Gastrocnemius medialis (tissue), 4 donors: ENCODE measurements at regions not wholly inside any gene's neighbourhood (a gene's known extent, or its start where the extent isn't known, plus 50 kb on each side); places are given as distances from the start of the nearest gene placed in this dataset.

Experiments used
- POLR2A ChIP-seq, 2 donors: fragments of 450-650 bp; IDR thresholded peaks; one replicate each; pipeline ENCODE4 v1.6.1; 2017; ENCODE audit warnings: antibody characterized with exemption in 2 of 2, mild to moderate bottlenecking in 2 of 2, moderate library complexity in 2 of 2
- TF ChIP-seq, protein P1 (sequence below), 5 experiments: fragments of 450-650 bp in 3 of 5; fragments of 200-600 bp in 2 of 5; sonication (generic) in 2 of 5; IDR thresholded peaks in 4 of 5; conservative IDR thresholded peaks in 1 of 5; 1 replicate in 4 of 5; 2 replicates in 1 of 5; pipeline ENCODE4 v1.5.1; 2016 to 2019; ENCODE audit warnings: antibody characterized with exemption in 5 of 5, mild to moderate bottlenecking in 3 of 5, moderate library complexity in 3 of 5

- TF ChIP-seq, protein P1, sequence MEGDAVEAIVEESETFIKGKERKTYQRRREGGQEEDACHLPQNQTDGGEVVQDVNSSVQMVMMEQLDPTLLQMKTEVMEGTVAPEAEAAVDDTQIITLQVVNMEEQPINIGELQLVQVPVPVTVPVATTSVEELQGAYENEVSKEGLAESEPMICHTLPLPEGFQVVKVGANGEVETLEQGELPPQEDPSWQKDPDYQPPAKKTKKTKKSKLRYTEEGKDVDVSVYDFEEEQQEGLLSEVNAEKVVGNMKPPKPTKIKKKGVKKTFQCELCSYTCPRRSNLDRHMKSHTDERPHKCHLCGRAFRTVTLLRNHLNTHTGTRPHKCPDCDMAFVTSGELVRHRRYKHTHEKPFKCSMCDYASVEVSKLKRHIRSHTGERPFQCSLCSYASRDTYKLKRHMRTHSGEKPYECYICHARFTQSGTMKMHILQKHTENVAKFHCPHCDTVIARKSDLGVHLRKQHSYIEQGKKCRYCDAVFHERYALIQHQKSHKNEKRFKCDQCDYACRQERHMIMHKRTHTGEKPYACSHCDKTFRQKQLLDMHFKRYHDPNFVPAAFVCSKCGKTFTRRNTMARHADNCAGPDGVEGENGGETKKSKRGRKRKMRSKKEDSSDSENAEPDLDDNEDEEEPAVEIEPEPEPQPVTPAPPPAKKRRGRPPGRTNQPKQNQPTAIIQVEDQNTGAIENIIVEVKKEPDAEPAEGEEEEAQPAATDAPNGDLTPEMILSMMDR (IDR thresholded peaks at IDR 0.05 in 4 of 5, conservative IDR thresholded peaks at IDR 0.05 in 1 of 5): no peak
- TF ChIP-seq POLR2A (IDR thresholded peaks at IDR 0.05): no peak
Measured at GRCh38 chr14:82537831-82538230, 1004.2 kb upstream of the SEL1L start.
